Stimulated activated CD8-positive, alpha-beta memory T cell treated with anti-CD3 and anti-CD28 coated beads, Interleukin-7, amount 100 ng/mL, for 1 hour (primary cell): ENCODE measurements at regions not wholly inside any gene's neighbourhood (a gene's known extent, or its start where the extent isn't known, plus 50 kb on each side); places are given as distances from the start of the nearest gene placed in this dataset.
A peak's percentile ranks its signal among the peaks of the same experiment; 100 is the strongest.

Source experiments
- DNase-seq, 2 donors: peaks; one replicate each; pipeline ENCODE4 v3.0.0-alpha.2; 2020; ENCODE audit warnings: low read depth in 2 of 2

GRCh38 chr14:66069036-66069435, 417.1 kb upstream of the CCDC196 start:
- no peak for DNase-seq

- no peak for DNase-seq
Measured at GRCh38 chr14:66069830-66070541, 416.2 kb upstream of the CCDC196 start.

GRCh38 chr14:66070542-66071319, 415.4 kb upstream of the CCDC196 start:
- DNase-seq = peak; percentile 56 to 67

- no peak for DNase-seq
Measured at GRCh38 chr14:66072190-66073084, 413.7 kb upstream of the CCDC196 start.

- DNase-seq = no peak
Measured at GRCh38 chr14:66074537-66074936, 411.6 kb upstream of the CCDC196 start.

GRCh38 chr14:66076176-66076575, 410.0 kb upstream of the CCDC196 start:
- no peak for DNase-seq

GRCh38 chr14:66078006-66078405, 408.2 kb upstream of the CCDC196 start:
- no peak for DNase-seq

GRCh38 chr14:66081594-66082376, 404.4 kb upstream of the CCDC196 start:
- DNase-seq = no peak

GRCh38 chr14:66085224-66085623, 400.9 kb upstream of the CCDC196 start:
- DNase-seq = no peak

- DNase-seq = no peak
Measured at GRCh38 chr14:66085665-66086064, 400.5 kb upstream of the CCDC196 start.

GRCh38 chr14:66087231-66087630, 398.9 kb upstream of the CCDC196 start:
- DNase-seq = no peak

- DNase-seq = no peak
Measured at GRCh38 chr14:66088656-66089055, 397.5 kb upstream of the CCDC196 start.

GRCh38 chr14:66092206-66092605, 394.0 kb upstream of the CCDC196 start:
- no peak for DNase-seq

GRCh38 chr14:66092748-66093147, 393.4 kb upstream of the CCDC196 start:
- DNase-seq = no peak

GRCh38 chr14:66094001-66094727, 392.0 kb upstream of the CCDC196 start:
- no peak for DNase-seq

GRCh38 chr14:66099451-66099850, 386.7 kb upstream of the CCDC196 start:
- no peak for DNase-seq

GRCh38 chr14:66099931-66100330, 386.2 kb upstream of the CCDC196 start:
- DNase-seq = no peak

GRCh38 chr14:66101662-66102061, 384.5 kb upstream of the CCDC196 start:
- DNase-seq = no peak

GRCh38 chr14:66104486-66104885, 381.7 kb upstream of the CCDC196 start:
- no peak for DNase-seq

GRCh38 chr14:66105815-66106214, 380.4 kb upstream of the CCDC196 start:
- DNase-seq = no peak

GRCh38 chr14:66109426-66109825, 376.7 kb upstream of the CCDC196 start:
- DNase-seq = no peak
